ENCODE measurements at regions not wholly inside any gene's neighbourhood (a gene's known extent, or its start where the extent isn't known, plus 50 kb on each side); places are given as distances from the start of the nearest gene placed in this dataset.

DNA sequence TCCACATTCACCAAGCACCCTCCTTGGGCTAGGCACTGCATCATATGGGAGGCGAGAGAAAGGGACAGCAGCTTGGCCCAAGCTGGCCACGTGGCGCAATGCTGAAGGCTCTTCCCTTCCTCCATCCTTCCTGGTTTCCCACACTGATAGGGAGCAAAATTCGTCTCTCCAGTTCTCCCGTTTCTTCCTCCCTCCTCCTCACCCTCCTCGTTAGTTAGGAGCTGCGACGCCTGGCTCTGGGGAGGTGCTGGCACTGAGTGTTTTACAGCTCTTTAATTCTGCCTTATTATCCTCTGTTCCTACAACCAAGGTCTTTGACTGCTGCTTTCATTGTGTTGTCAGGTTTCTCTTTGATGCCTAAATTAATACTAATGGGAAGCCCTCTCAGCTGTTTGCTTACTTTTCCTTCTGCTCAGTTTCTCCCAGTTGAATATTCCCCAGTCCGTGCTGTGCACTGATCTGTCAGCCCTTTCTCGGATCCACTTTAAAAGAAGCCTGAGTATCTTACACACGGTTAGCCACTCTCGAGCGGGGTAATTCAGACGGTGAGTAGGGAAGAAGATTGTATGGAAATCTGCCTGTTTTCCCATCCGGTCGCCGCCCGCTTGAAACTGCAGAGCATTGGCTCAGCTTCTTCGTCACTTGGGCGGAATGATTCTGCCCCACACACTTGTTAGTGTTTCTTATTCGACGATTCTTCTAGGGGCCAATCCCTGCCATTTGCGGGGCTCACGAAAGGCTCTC, 56.2 kb upstream of the SMYD2 start:
- Histone ChIP-seq H3K4me3 (peak overlapping the region; percentile 2 to 33), H3K36me3 (no peaks in the 10 kb centered on the region), H3K4me1 (peaks cover 0 to 11% (median 4%) of the 10 kb centered on the region in 4 donors), H3K27me3 (peaks cover 0 to 11% of the 10 kb centered on the region in 2 donors), H3K9me3 (no peaks in the 10 kb centered on the region), H3K27ac (no peak overlapping the region)
- TF ChIP-seq, protein P1, sequence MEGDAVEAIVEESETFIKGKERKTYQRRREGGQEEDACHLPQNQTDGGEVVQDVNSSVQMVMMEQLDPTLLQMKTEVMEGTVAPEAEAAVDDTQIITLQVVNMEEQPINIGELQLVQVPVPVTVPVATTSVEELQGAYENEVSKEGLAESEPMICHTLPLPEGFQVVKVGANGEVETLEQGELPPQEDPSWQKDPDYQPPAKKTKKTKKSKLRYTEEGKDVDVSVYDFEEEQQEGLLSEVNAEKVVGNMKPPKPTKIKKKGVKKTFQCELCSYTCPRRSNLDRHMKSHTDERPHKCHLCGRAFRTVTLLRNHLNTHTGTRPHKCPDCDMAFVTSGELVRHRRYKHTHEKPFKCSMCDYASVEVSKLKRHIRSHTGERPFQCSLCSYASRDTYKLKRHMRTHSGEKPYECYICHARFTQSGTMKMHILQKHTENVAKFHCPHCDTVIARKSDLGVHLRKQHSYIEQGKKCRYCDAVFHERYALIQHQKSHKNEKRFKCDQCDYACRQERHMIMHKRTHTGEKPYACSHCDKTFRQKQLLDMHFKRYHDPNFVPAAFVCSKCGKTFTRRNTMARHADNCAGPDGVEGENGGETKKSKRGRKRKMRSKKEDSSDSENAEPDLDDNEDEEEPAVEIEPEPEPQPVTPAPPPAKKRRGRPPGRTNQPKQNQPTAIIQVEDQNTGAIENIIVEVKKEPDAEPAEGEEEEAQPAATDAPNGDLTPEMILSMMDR (IDR thresholded peaks at IDR 0.05): no peak
- intact Hi-C loops (cut with DNase I; ENCODE audit: low total_unique reads): no loop called here
- DNase-seq: no peak

DNA sequence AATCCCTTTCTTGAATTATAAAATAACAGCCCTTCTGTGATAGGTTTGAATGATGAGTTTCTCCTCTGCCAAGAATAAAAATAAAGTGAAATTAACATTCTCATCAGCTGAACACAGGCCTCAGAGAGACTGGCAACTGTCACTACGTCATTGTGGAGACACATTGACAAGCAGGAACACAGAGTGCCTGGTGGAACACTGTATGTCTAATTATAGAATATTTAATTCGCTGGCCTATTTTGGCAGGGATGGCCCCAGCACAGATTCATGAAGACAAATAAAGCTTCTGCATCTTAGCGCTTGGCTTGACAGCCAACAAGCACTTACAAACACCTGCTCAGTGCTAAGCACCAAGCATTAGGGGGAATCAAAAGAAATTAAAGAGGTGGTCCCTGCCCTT, 52.0 kb upstream of the SMYD2 start:
- Histone ChIP-seq H3K4me1 (peaks cover 0 to 11% (median 4%) of the 10 kb centered on the region in 4 donors), H3K27me3 (no peaks in the 10 kb centered on the region), H3K9me3 (no peaks in the 10 kb centered on the region), H3K27ac (no peak overlapping the region), H3K36me3 (no peaks in the 10 kb centered on the region), H3K4me3 (no peak overlapping the region)
- DNase-seq: no peak
- intact Hi-C loops (cut with DNase I; ENCODE audit: low total_unique reads): no loop called here
- TF ChIP-seq, protein P1 (IDR thresholded peaks at IDR 0.05): no peak

DNA sequence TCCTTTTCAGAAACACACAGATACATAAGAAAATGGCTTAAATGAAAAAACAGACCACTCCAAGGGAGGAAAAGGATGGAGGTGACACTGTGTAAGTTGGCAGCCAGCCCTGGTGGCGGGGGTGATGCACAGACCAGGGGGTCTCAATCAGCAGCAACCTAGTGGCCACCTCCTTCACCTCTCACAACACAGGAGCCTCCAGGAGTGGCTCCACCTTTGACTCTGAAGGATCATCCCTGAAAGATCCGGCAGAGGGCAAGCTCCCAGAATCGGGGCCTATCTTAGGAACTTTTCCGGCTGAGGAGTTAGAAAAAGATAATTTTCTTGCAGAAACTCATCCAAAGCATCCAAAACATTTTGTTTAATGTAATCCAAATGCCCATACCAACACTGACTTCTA, 51.2 kb upstream of the SMYD2 start:
- Histone ChIP-seq H3K27ac (no peak overlapping the region), H3K4me1 (peaks cover 0 to 6% (median under 1%) of the 10 kb centered on the region in 4 donors), H3K27me3 (no peaks in the 10 kb centered on the region), H3K4me3 (no peak overlapping the region), H3K36me3 (no peaks in the 10 kb centered on the region), H3K9me3 (no peaks in the 10 kb centered on the region)
- TF ChIP-seq, protein P1 (IDR thresholded peaks at IDR 0.05): no peak
- no peak for DNase-seq
- intact Hi-C loops (cut with DNase I; ENCODE audit: low total_unique reads): no loop called here
